ENCODE measurements at regions not wholly inside any gene's neighbourhood (a gene's known extent, or its start where the extent isn't known, plus 50 kb on each side); places are given as distances from the start of the nearest gene placed in this dataset.
"Not testable (repeated sequence)": the region's sequence is repeated elsewhere in the genome, so short reads cannot be mapped to it uniquely, and the experiment has no call there.

GRCh38 chrX:110964786-110965185, 131.2 kb upstream of the PAK3 start:
- DNase-seq: no peak

- DNase-seq: no peak
These were observed 133.5 kb upstream of the PAK3 start for GRCh38 chrX:110962451-110962850.

- DNase-seq: no peak
These were observed 140.3 kb upstream of the PAK3 start for GRCh38 chrX:110955706-110956105.

GRCh38 chrX:110954428-110955100, 141.4 kb upstream of the PAK3 start:
- no peak for DNase-seq

- DNase-seq: no peak
These were observed 144.3 kb upstream of the PAK3 start for GRCh38 chrX:110951472-110952269.

- DNase-seq: no peak
These were observed 149.4 kb upstream of the CHRDL1 start for GRCh38 chrX:110944751-110945675.

GRCh38 chrX:110944311-110944750, 148.7 kb upstream of the CHRDL1 start:
- peak; percentile 20 for DNase-seq

- no peak for DNase-seq
These were observed 146.3 kb upstream of the CHRDL1 start for GRCh38 chrX:110941906-110942305.

- no peak for DNase-seq
These were observed 143.5 kb upstream of the CHRDL1 start for GRCh38 chrX:110938977-110939732.

GRCh38 chrX:110924871-110925270, 129.3 kb upstream of the CHRDL1 start:
- no peak for DNase-seq

- peak; percentile 31 for DNase-seq
These were observed 125.4 kb upstream of the CHRDL1 start for GRCh38 chrX:110920991-110921390.

- no peak for DNase-seq
These were observed 120.0 kb upstream of the CHRDL1 start for GRCh38 chrX:110915570-110915969.

- peak; percentile 68 for DNase-seq
These were observed 119.5 kb upstream of the CHRDL1 start for GRCh38 chrX:110915111-110915510.

GRCh38 chrX:110914281-110914680, 118.7 kb upstream of the CHRDL1 start:
- no peak for DNase-seq

- DNase-seq: not testable (repeated sequence)
These were observed 109.1 kb upstream of the CHRDL1 start for GRCh38 chrX:110904747-110905146.

GRCh38 chrX:110881971-110882370, 86.4 kb upstream of the CHRDL1 start:
- DNase-seq: no peak

- no peak for DNase-seq
These were observed 81.7 kb upstream of the CHRDL1 start for GRCh38 chrX:110877326-110877725.

- DNase-seq: no peak
These were observed 76.2 kb upstream of the CHRDL1 start for GRCh38 chrX:110871839-110872238.

GRCh38 chrX:110866421-110866820, 70.8 kb upstream of the CHRDL1 start:
- DNase-seq: no peak

- no peak for DNase-seq
These were observed 68.3 kb upstream of the CHRDL1 start for GRCh38 chrX:110863883-110864282.

GRCh38 chrX:110858565-110858964, 62.9 kb upstream of the CHRDL1 start:
- DNase-seq: no peak

GRCh38 chrX:110853610-110854009, 58.0 kb upstream of the CHRDL1 start:
- DNase-seq: peak; percentile 73
